SK-N-SH treated with all-trans-retinoic acid at 6 μM for 48 hours (cell line): ENCODE measurements at regions not wholly inside any gene's neighbourhood (a gene's known extent, or its start where the extent isn't known, plus 50 kb on each side); places are given as distances from the start of the nearest gene placed in this dataset.
A peak's percentile ranks its signal among the peaks of the same experiment; 100 is the strongest.

Experiments
- ATAC-seq: fragments of 200-7000 bp; cut with Tn5 transposase; 3 replicates; pipeline ENCODE4 v1.9.1; 2020; ENCODE audit warnings: mild to moderate bottlenecking, moderate library complexity
- ARNTL ChIP-seq: fragments of 450-650 bp; formaldehyde crosslinking; IDR thresholded peaks from 2 replicates; pipeline ENCODE4 v1.5.0; 2020; ENCODE audit warnings: low read depth, mild to moderate bottlenecking, moderate library complexity, borderline replicate concordance
- BACH2 ChIP-seq: fragments of 250-450 bp; sonication (Bioruptor Pico); IDR thresholded peaks from 2 replicates; pipeline ENCODE4 v1.9.0; 2021; ENCODE audit warnings: mild to moderate bottlenecking, borderline replicate concordance
- CREB5 ChIP-seq: fragments of 250-450 bp; sonication (Bioruptor Pico); IDR thresholded peaks from 2 replicates; pipeline ENCODE4 v1.5.1; 2020; ENCODE audit warnings: low read depth, mild to moderate bottlenecking, moderate library complexity
- CSDC2 ChIP-seq: fragments of 250-450 bp; sonication (Bioruptor Pico); IDR thresholded peaks from 2 replicates; pipeline ENCODE4 v1.5.0; 2020; ENCODE audit warnings: mild to moderate bottlenecking, moderate library complexity
- CSRNP3 ChIP-seq: fragments of 250-450 bp; sonication (Bioruptor Pico); IDR thresholded peaks from 2 replicates; pipeline ENCODE4 v1.5.1; 2021; ENCODE audit warnings: mild to moderate bottlenecking, moderate library complexity
- GLIS3 ChIP-seq: fragments of 250-450 bp; sonication (Bioruptor Pico); IDR thresholded peaks from 2 replicates; pipeline ENCODE4 v1.5.0; 2020; ENCODE audit warnings: mild to moderate bottlenecking, moderate library complexity
- ISL1 ChIP-seq: fragments of 250-450 bp; sonication (Bioruptor Pico); IDR thresholded peaks from 2 replicates; pipeline ENCODE4 v2.1.2; 2022; ENCODE audit warnings: mild to moderate bottlenecking, moderate library complexity
- OSR1 ChIP-seq: fragments of 250-450 bp; sonication (Bioruptor Pico); IDR thresholded peaks from 2 replicates; pipeline ENCODE4 v1.8.0; 2022; ENCODE audit warnings: moderate library complexity, mild to moderate bottlenecking, inconsistent platforms
- PATZ1 ChIP-seq: fragments of 250-450 bp; sonication (Bioruptor Pico); IDR thresholded peaks from 2 replicates; pipeline ENCODE4 v1.8.0; 2020; ENCODE audit warnings: mild to moderate bottlenecking, moderate library complexity, borderline replicate concordance
- POU6F1 ChIP-seq: fragments of 250-450 bp; sonication (Bioruptor Pico); IDR thresholded peaks from 2 replicates; pipeline ENCODE4 v1.8.0; 2021; ENCODE audit warnings: low read depth, mild to moderate bottlenecking, moderate library complexity, borderline replicate concordance
- PPARA ChIP-seq: fragments of 250-450 bp; sonication (Bioruptor Pico); IDR thresholded peaks from 2 replicates; pipeline ENCODE4 v1.5.0; 2020; ENCODE audit warnings: mild to moderate bottlenecking, borderline replicate concordance
- RARB ChIP-seq: fragments of 250-450 bp; sonication (Bioruptor Pico); IDR thresholded peaks from 2 replicates; pipeline ENCODE4 v1.8.0; 2021; ENCODE audit warnings: mild to moderate bottlenecking, moderate library complexity
- SNAI2 ChIP-seq: fragments of 250-450 bp; sonication (Bioruptor Pico); IDR thresholded peaks from 2 replicates; pipeline ENCODE4 v1.5.0; 2020; ENCODE audit warnings: mild to moderate bottlenecking, moderate library complexity
- TCF4 ChIP-seq: fragments of 250-450 bp; sonication (Bioruptor Pico); IDR thresholded peaks from 2 replicates; pipeline ENCODE4 v1.8.0; 2021; ENCODE audit warnings: mild to moderate bottlenecking, moderate library complexity, borderline replicate concordance
- TOX ChIP-seq: fragments of 250-450 bp; sonication (Bioruptor Pico); IDR thresholded peaks from 2 replicates; pipeline ENCODE4 v1.8.0; 2021; ENCODE audit warnings: mild to moderate bottlenecking, moderate library complexity, borderline replicate concordance
- TSHZ2 ChIP-seq: fragments of 250-450 bp; sonication (Bioruptor Pico); IDR thresholded peaks from 2 replicates; pipeline ENCODE4 v1.5.0; 2020; ENCODE audit warnings: mild to moderate bottlenecking, moderate library complexity
- ZC3H10 ChIP-seq: fragments of 250-450 bp; sonication (Bioruptor Pico); IDR thresholded peaks from 2 replicates; pipeline ENCODE4 v1.5.1; 2021; ENCODE audit warnings: mild to moderate bottlenecking, moderate library complexity
- ZFP30 ChIP-seq: fragments of 450-650 bp; formaldehyde crosslinking; IDR thresholded peaks from 2 replicates; pipeline ENCODE4 v1.5.0; 2022; ENCODE audit warnings: mild to moderate bottlenecking, moderate library complexity
- ZNF565 ChIP-seq: fragments of 450-650 bp; formaldehyde crosslinking; conservative IDR thresholded peaks from 2 replicates; pipeline ENCODE4 v1.5.0; 2020; ENCODE audit warnings: low read depth, mild to moderate bottlenecking, moderate library complexity
- ZNF70 ChIP-seq: fragments of 450-650 bp; formaldehyde crosslinking; IDR thresholded peaks from 2 replicates; pipeline ENCODE4 v1.5.0; 2020; ENCODE audit warnings: mild to moderate bottlenecking, moderate library complexity
- ZNF8 ChIP-seq: fragments of 450-650 bp; formaldehyde crosslinking; IDR thresholded peaks from 2 replicates; pipeline ENCODE4 v1.5.0; 2020; ENCODE audit warnings: mild to moderate bottlenecking, moderate library complexity

- TF ChIP-seq ARNTL (CRISPR knock-in tag) (no peak), ZC3H10 (no peak), CREB5 (no peak), CSDC2 (CRISPR knock-in tag) (no peak), ZNF70 (CRISPR knock-in tag) (no peak), GLIS3 (no peak), TSHZ2 (CRISPR knock-in tag) (no peak), SNAI2 (no peak), ZFP30 (CRISPR knock-in tag) (no peak), ZNF565 (CRISPR knock-in tag) (no peak), ISL1 (CRISPR knock-in tag) (no peak), PPARA (CRISPR knock-in tag) (no peak), RARB (CRISPR knock-in tag) (no peak), POU6F1 (CRISPR knock-in tag) (no peak), ZNF8 (CRISPR knock-in tag) (no peak)
- ATAC-seq = no peak
Observed at GRCh38 chrX:118218079-118218478, 101.5 kb upstream of the KLHL13 start.

- no peak for ATAC-seq
- TF ChIP-seq POU6F1 (CRISPR knock-in tag) = no peak
- TF ChIP-seq ARNTL (CRISPR knock-in tag) = no peak
- TF ChIP-seq ISL1 (CRISPR knock-in tag) = no peak
- TF ChIP-seq PATZ1 (CRISPR knock-in tag) = no peak
- TF ChIP-seq ZNF70 (CRISPR knock-in tag) = no peak
- TF ChIP-seq GLIS3 = no peak
- TF ChIP-seq ZNF8 (CRISPR knock-in tag) = no peak
- no peak for TF ChIP-seq TOX (CRISPR knock-in tag)
- no peak for TF ChIP-seq CSRNP3
- no peak for TF ChIP-seq CSDC2 (CRISPR knock-in tag)
- TF ChIP-seq ZFP30 (CRISPR knock-in tag) = no peak
- TF ChIP-seq OSR1 = no peak
- no peak for TF ChIP-seq BACH2
- no peak for TF ChIP-seq SNAI2
Observed at GRCh38 chrX:118218940-118219339, 102.3 kb upstream of the KLHL13 start.

GRCh38 chrX:118219866-118220265 is 103.3 kb upstream of the KLHL13 start:
- ATAC-seq = no peak
- TF ChIP-seq TCF4 (CRISPR knock-in tag) = peak; percentile 69; the same call in 1 of the 2 replicates
- no peak for TF ChIP-seq TOX (CRISPR knock-in tag)
